Neural cell (in vitro differentiated cells): ENCODE measurements at regions not wholly inside any gene's neighbourhood (a gene's known extent, or its start where the extent isn't known, plus 50 kb on each side); places are given as distances from the start of the nearest gene placed in this dataset.

Experiments
- H2AFZ ChIP-seq: fragments of 200-600, 300-800 bp; sonication (generic), shearing (Covaris generic); 2 replicates; pipeline ENCODE4 v1.6.0; 2014; ENCODE audit warnings: low read depth, mild to moderate bottlenecking, antibody characterized with exemption, low read length, moderate library complexity
- H3F3A ChIP-seq: fragments of 200-600 bp; shearing (Covaris generic); 2 replicates; pipeline ENCODE4 v1.6.1; 2016; ENCODE audit warnings: mild to moderate bottlenecking, moderate library complexity, mixed read lengths, antibody characterized with exemption, low read length; ENCODE audit not compliant: insufficient read depth, poor library complexity, severe bottlenecking
- H3K27ac ChIP-seq: fragments of 200-600, 300-800 bp; sonication (generic), shearing (Covaris generic); 2 replicates; pipeline ENCODE4 v1.5.1; 2014; ENCODE audit warnings: mild to moderate bottlenecking, low read length, moderate library complexity
- H3K27me3 ChIP-seq: fragments of 300-800, 200-600 bp; sonication (generic), shearing (Covaris generic); 2 replicates; pipeline ENCODE4 v1.6.0; 2014; ENCODE audit warnings: mild to moderate bottlenecking, low read depth, low read length, moderate library complexity; ENCODE audit not compliant: insufficient read depth
- H3K36me3 ChIP-seq: fragments of 300-800, 200-600 bp; sonication (generic), shearing (Covaris generic); 2 replicates; pipeline ENCODE4 v1.5.1; 2014; ENCODE audit warnings: mild to moderate bottlenecking, antibody characterized with exemption, low read length, moderate library complexity; ENCODE audit not compliant: insufficient read depth
- H3K4me2 ChIP-seq: fragments of 300-800, 200-600 bp; sonication (generic), shearing (Covaris generic); 2 replicates; pipeline ENCODE4 v1.6.0; 2014; ENCODE audit warnings: mild to moderate bottlenecking, low read length
- H3K4me3 ChIP-seq: fragments of 300-800, 200-600 bp; sonication (generic), shearing (Covaris generic); 2 replicates; pipeline ENCODE4 v1.5.1; 2014; ENCODE audit warnings: mild to moderate bottlenecking, low read length, moderate library complexity
- H3K79me2 ChIP-seq: fragments of 200-600 bp; shearing (Covaris generic); replicated peaks from 2 replicates; pipeline ENCODE4 v1.6.0; 2014; ENCODE audit warnings: mild to moderate bottlenecking, low read length, moderate library complexity; ENCODE audit not compliant: insufficient read depth
- H3K9ac ChIP-seq: fragments of 300-800, 200-600 bp; sonication (generic), shearing (Covaris generic); 2 replicates; pipeline ENCODE4 v1.6.1; 2016; ENCODE audit warnings: mild to moderate bottlenecking, low read length, mixed read lengths
- H3K9me2 ChIP-seq: fragments of 200-600 bp; shearing (Covaris generic); 2 replicates; pipeline ENCODE4 v1.6.1; 2016; ENCODE audit warnings: mild to moderate bottlenecking, low read length, mixed read lengths; ENCODE audit not compliant: insufficient read depth
- H3K9me3 ChIP-seq: fragments of 200-600, 300-800 bp; sonication (generic), shearing (Covaris generic); 2 replicates; pipeline ENCODE4 v1.6.1; 2016; ENCODE audit warnings: mild to moderate bottlenecking, mixed run types, low read length, moderate library complexity, mixed read lengths
- H4K20me1 ChIP-seq: fragments of 200-600 bp; shearing (Covaris generic); 2 replicates; pipeline ENCODE4 v1.6.1; 2016; ENCODE audit warnings: mild to moderate bottlenecking, mixed run types; ENCODE audit not compliant: insufficient read depth
- CTCF ChIP-seq: fragments of 450-650 bp; IDR thresholded peaks from 2 replicates; pipeline ENCODE4 v1.5.1; 2014; ENCODE audit warnings: antibody characterized with exemption, mild to moderate bottlenecking, moderate library complexity; ENCODE audit not compliant: poor library complexity, severe bottlenecking
- EP300 ChIP-seq: fragments of 450-650 bp; conservative IDR thresholded peaks from 2 replicates; pipeline ENCODE4 v1.6.1; 2014; ENCODE audit warnings: antibody characterized with exemption, mild to moderate bottlenecking, moderate library complexity; ENCODE audit not compliant: poor library complexity, severe bottlenecking
- EZH2 ChIP-seq: fragments of 200-600, 300-800 bp; shearing (Covaris generic), sonication (generic); IDR thresholded peaks from 2 replicates; pipeline ENCODE4 v1.6.1; 2014; ENCODE audit warnings: antibody characterized with exemption, low read length, borderline replicate concordance, mild to moderate bottlenecking; ENCODE audit not compliant: insufficient read depth, poor library complexity, severe bottlenecking
- MXI1 ChIP-seq: fragments of 450-650 bp; conservative IDR thresholded peaks from 2 replicates; pipeline ENCODE4 v1.6.1; 2014; ENCODE audit warnings: antibody characterized with exemption, mild to moderate bottlenecking; ENCODE audit not compliant: poor library complexity, severe bottlenecking
- POLR2AphosphoS5 ChIP-seq: IDR thresholded peaks from 2 replicates; pipeline ENCODE4 v1.6.1; 2012
- RAD21 ChIP-seq: fragments of 450-650 bp; conservative IDR thresholded peaks from 2 replicates; pipeline ENCODE4 v1.6.1; 2014; ENCODE audit warnings: antibody characterized with exemption, mild to moderate bottlenecking, moderate library complexity
- REST ChIP-seq: IDR thresholded peaks from 2 replicates; pipeline ENCODE4 v1.6.1; 2012; ENCODE audit warnings: borderline replicate concordance
- SMC3 ChIP-seq: fragments of 450-650 bp; conservative IDR thresholded peaks from 2 replicates; pipeline ENCODE4 v1.6.1; 2014; ENCODE audit warnings: antibody characterized with exemption, mild to moderate bottlenecking, moderate library complexity; ENCODE audit not compliant: poor library complexity
- TAF1 ChIP-seq: IDR thresholded peaks from 2 replicates; pipeline ENCODE4 v1.6.1; 2012; ENCODE audit warnings: low read depth

DNA sequence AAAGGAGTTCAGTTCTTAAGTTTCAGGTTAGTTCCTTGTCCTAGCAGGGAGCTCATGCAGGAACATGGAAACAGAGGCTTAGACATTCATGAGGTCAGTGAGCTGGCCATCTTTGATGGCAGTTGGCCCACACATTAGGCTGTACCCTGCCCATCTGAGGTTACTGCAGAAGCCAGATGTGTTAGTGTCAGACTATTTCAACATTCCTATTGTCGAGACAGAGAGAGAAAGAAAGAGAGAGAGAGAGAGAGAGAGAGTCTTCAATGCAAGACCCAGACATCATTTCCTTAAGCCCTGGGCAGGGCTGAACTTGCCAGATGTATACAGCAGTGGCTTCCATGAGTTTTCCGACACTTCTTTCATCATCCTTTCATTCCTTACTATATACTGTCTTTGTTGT is 91.3 kb downstream of the PPP1R2C start:
- H2AFZ ChIP-seq: no peak overlapping the region
- H3K9me3 ChIP-seq: no peaks in the 10 kb centered on the region
- H3K36me3 ChIP-seq: no peaks in the 10 kb centered on the region
- H3K9me2 ChIP-seq: no peaks in the 10 kb centered on the region
- H4K20me1 ChIP-seq: no peaks in the 10 kb centered on the region
- TF ChIP-seq POLR2AphosphoS5: no peak
- no peak for TF ChIP-seq TAF1
- TF ChIP-seq SMC3: no peak
- no peak for TF ChIP-seq EP300
- TF ChIP-seq CTCF: no peak
- TF ChIP-seq EZH2: no peak
- no peak for TF ChIP-seq REST
- TF ChIP-seq MXI1: no peak
- no peak for TF ChIP-seq RAD21
- H3F3A ChIP-seq: no peaks in the 10 kb centered on the region
- H3K27me3 ChIP-seq: no peaks in the 10 kb centered on the region
- no peaks in the 10 kb centered on the region for H3K79me2 ChIP-seq
- H3K4me2 ChIP-seq: no peak overlapping the region
- no peak overlapping the region for H3K9ac ChIP-seq
- no peak overlapping the region for H3K27ac ChIP-seq
- no peak overlapping the region for H3K4me3 ChIP-seq

GRCh38 chrX:42686296-42686695 is 91.7 kb downstream of the PPP1R2C start:
- no peaks in the 10 kb centered on the region for H3F3A ChIP-seq
- no peak overlapping the region for H3K27ac ChIP-seq
- no peaks in the 10 kb centered on the region for H3K9me2 ChIP-seq
- H4K20me1 ChIP-seq: no peaks in the 10 kb centered on the region
- H3K27me3 ChIP-seq: no peaks in the 10 kb centered on the region
- H3K36me3 ChIP-seq: no peaks in the 10 kb centered on the region
- H3K9me3 ChIP-seq: no peaks in the 10 kb centered on the region
- no peak overlapping the region for H3K9ac ChIP-seq
- no peaks in the 10 kb centered on the region for H3K79me2 ChIP-seq
- TF ChIP-seq EP300: no peak
- no peak for TF ChIP-seq RAD21
- no peak for TF ChIP-seq SMC3
- no peak for TF ChIP-seq REST
- TF ChIP-seq TAF1: no peak
- TF ChIP-seq CTCF: no peak
- no peak for TF ChIP-seq EZH2
- no peak for TF ChIP-seq MXI1
- no peak for TF ChIP-seq POLR2AphosphoS5
- no peak overlapping the region for H3K4me3 ChIP-seq
- H2AFZ ChIP-seq: no peak overlapping the region
- H3K4me2 ChIP-seq: no peak overlapping the region
